GM23248 (cell line): ENCODE measurements at regions not wholly inside any gene's neighbourhood (a gene's known extent, or its start where the extent isn't known, plus 50 kb on each side); places are given as distances from the start of the nearest gene placed in this dataset.

Source experiments
- DNase-seq: peaks from one replicate; pipeline ENCODE4 v3.0.0-alpha.2; 2015
- H2AFZ ChIP-seq: fragments of 200-600 bp; sonication (generic); 2 replicates; pipeline ENCODE4 v1.6.1; 2016; ENCODE audit warnings: antibody characterized with exemption
- H3F3A ChIP-seq: fragments of 200-600 bp; sonication (generic); 2 replicates; pipeline ENCODE4 v1.6.1; 2016; ENCODE audit warnings: mild to moderate bottlenecking, antibody characterized with exemption, mixed run types; ENCODE audit not compliant: insufficient read depth
- H3K27ac ChIP-seq: fragments of 200-600 bp; sonication (generic); 2 replicates; pipeline ENCODE4 v1.5.1; 2016; ENCODE audit warnings: mild to moderate bottlenecking
- H3K27me3 ChIP-seq: fragments of 200-600 bp; sonication (generic); replicated peaks from 2 replicates; pipeline ENCODE4 v1.6.1; 2016; ENCODE audit warnings: mild to moderate bottlenecking; ENCODE audit not compliant: insufficient read depth
- H3K36me3 ChIP-seq: fragments of 200-600 bp; sonication (generic); 2 replicates; pipeline ENCODE4 v1.6.1; 2016; ENCODE audit warnings: low read depth, mild to moderate bottlenecking
- H3K4me1 ChIP-seq: fragments of 200-600 bp; sonication (generic); 2 replicates; pipeline ENCODE4 v1.6.1; 2016; ENCODE audit warnings: mild to moderate bottlenecking; ENCODE audit not compliant: insufficient read depth
- H3K4me2 ChIP-seq: fragments of 200-600 bp; sonication (generic); one replicate; pipeline ENCODE4 v1.6.1; 2016; ENCODE audit warnings: mild to moderate bottlenecking; ENCODE audit not compliant: unreplicated experiment
- H3K4me3 ChIP-seq: fragments of 200-600 bp; sonication (generic); 2 replicates; pipeline ENCODE4 v1.5.1; 2016; ENCODE audit warnings: mild to moderate bottlenecking
- H3K79me2 ChIP-seq: fragments of 200-600 bp; sonication (generic); 2 replicates; pipeline ENCODE4 v1.6.1; 2016; ENCODE audit warnings: mild to moderate bottlenecking; ENCODE audit not compliant: insufficient read depth
- H3K9ac ChIP-seq: fragments of 200-600 bp; sonication (generic); 2 replicates; pipeline ENCODE4 v1.6.1; 2016; ENCODE audit warnings: mild to moderate bottlenecking
- H3K9me2 ChIP-seq: fragments of 200-600 bp; sonication (generic); 2 replicates; pipeline ENCODE4 v1.6.1; 2016; ENCODE audit warnings: mixed run types, mild to moderate bottlenecking, moderate library complexity; ENCODE audit not compliant: insufficient read depth
- H3K9me3 ChIP-seq: fragments of 200-600 bp; sonication (generic); one replicate; pipeline ENCODE4 v1.6.1; 2017; ENCODE audit warnings: low read depth
- H4K20me1 ChIP-seq: fragments of 200-600 bp; sonication (generic); 2 replicates; pipeline ENCODE4 v1.6.0; 2016; ENCODE audit not compliant: insufficient read depth
- EZH2 ChIP-seq: fragments of 200-600 bp; sonication (generic); IDR thresholded peaks from 2 replicates; pipeline ENCODE4 v1.6.1; 2018; ENCODE audit warnings: antibody characterized with exemption, mild to moderate bottlenecking; ENCODE audit not compliant: insufficient read depth, poor library complexity, severe bottlenecking
- EZH2phosphoT487 ChIP-seq: fragments of 200-600 bp; sonication (generic); IDR thresholded peaks from 2 replicates; pipeline ENCODE4 v1.6.1; 2018; ENCODE audit warnings: antibody characterized with exemption, moderate library complexity, mild to moderate bottlenecking, low read depth; ENCODE audit not compliant: insufficient read depth
- WGBS, 2 experiments: methylation state at CpG; one replicate each; pipeline ENCODE4 v1.1.6; 2015 to 2017; ENCODE audit warnings: low lambda C conversion rate in 2 of 2, low coverage in 1 of 2; ENCODE audit errors: missing lambda C conversion rate in 2 of 2; 5-methylcytosine and 5-hydroxymethylcytosine counted together
- in situ Hi-C: fragments of 300-500 bp; cut with MboI; formaldehyde crosslinking; loops from 2 replicates; pipeline ENCODE4 v1.15.0; 2020

- Histone ChIP-seq H3K9me2 (no peaks in the 10 kb centered on the region), H3K4me2 (no peak overlapping the region), H3K4me3 (no peak overlapping the region), H3F3A (no peaks in the 10 kb centered on the region), H3K27ac (no peak overlapping the region), H3K9me3 (no peaks in the 10 kb centered on the region), H3K27me3 (no peaks in the 10 kb centered on the region), H3K36me3 (no peaks in the 10 kb centered on the region), H4K20me1 (no peaks in the 10 kb centered on the region), H2AFZ (no peak overlapping the region), H3K4me1 (no peaks in the 10 kb centered on the region), H3K9ac (no peak overlapping the region), H3K79me2 (no peaks in the 10 kb centered on the region)
- no peak for DNase-seq
- TF ChIP-seq EZH2phosphoT487: no peak
- TF ChIP-seq EZH2: no peak
- WGBS, 2 experiments: 29 to 34% methylated on average over 1 of the region's 1 CpG
- in situ Hi-C loops: no loop called here
Measured at GRCh38 chr1:60637651-60638050, 444.7 kb upstream of the NFIA start.

GRCh38 chr1:60636946-60637345 lies 445.4 kb upstream of the NFIA start:
- H3K27ac ChIP-seq: no peak overlapping the region
- no peak overlapping the region for H2AFZ ChIP-seq
- in situ Hi-C loops: no loop called here
- DNase-seq: no peak
- no peaks in the 10 kb centered on the region for H3F3A ChIP-seq
- no peaks in the 10 kb centered on the region for H3K79me2 ChIP-seq
- H3K4me3 ChIP-seq: no peak overlapping the region
- no peak overlapping the region for H3K9ac ChIP-seq
- no peaks in the 10 kb centered on the region for H3K36me3 ChIP-seq
- WGBS, 2 experiments: 64% methylated on average over 2 of the region's 2 CpGs
- H3K27me3 ChIP-seq: no peaks in the 10 kb centered on the region
- H3K9me2 ChIP-seq: no peaks in the 10 kb centered on the region
- no peak for TF ChIP-seq EZH2phosphoT487
- no peak for TF ChIP-seq EZH2
- H3K4me2 ChIP-seq: no peak overlapping the region
- no peaks in the 10 kb centered on the region for H4K20me1 ChIP-seq
- no peaks in the 10 kb centered on the region for H3K4me1 ChIP-seq
- no peaks in the 10 kb centered on the region for H3K9me3 ChIP-seq

GRCh38 chr1:60634106-60634505 lies 448.3 kb upstream of the NFIA start:
- in situ Hi-C loops: no loop called here
- H3K4me2 ChIP-seq: no peak overlapping the region
- no peaks in the 10 kb centered on the region for H4K20me1 ChIP-seq
- H3K4me3 ChIP-seq: no peak overlapping the region
- TF ChIP-seq EZH2: no peak
- no peak for TF ChIP-seq EZH2phosphoT487
- H3F3A ChIP-seq: no peaks in the 10 kb centered on the region
- H3K79me2 ChIP-seq: no peaks in the 10 kb centered on the region
- no peak overlapping the region for H2AFZ ChIP-seq
- no peaks in the 10 kb centered on the region for H3K9me2 ChIP-seq
- no peak for DNase-seq
- no peak overlapping the region for H3K9ac ChIP-seq
- no peaks in the 10 kb centered on the region for H3K9me3 ChIP-seq
- no peaks in the 10 kb centered on the region for H3K27me3 ChIP-seq
- 42 to 45% methylated on average over 6 of the region's 6 CpGs for WGBS, 2 experiments
- H3K27ac ChIP-seq: no peak overlapping the region
- H3K36me3 ChIP-seq: no peaks in the 10 kb centered on the region
- H3K4me1 ChIP-seq: no peaks in the 10 kb centered on the region

- Histone ChIP-seq H3K36me3 (no peaks in the 10 kb centered on the region), H3K9me3 (no peaks in the 10 kb centered on the region), H3K4me2 (no peak overlapping the region), H3K27me3 (no peaks in the 10 kb centered on the region), H4K20me1 (no peaks in the 10 kb centered on the region), H2AFZ (no peak overlapping the region), H3K4me3 (no peak overlapping the region), H3K79me2 (no peaks in the 10 kb centered on the region), H3K9me2 (no peaks in the 10 kb centered on the region), H3F3A (no peaks in the 10 kb centered on the region), H3K27ac (no peak overlapping the region), H3K4me1 (no peaks in the 10 kb centered on the region), H3K9ac (no peak overlapping the region)
- in situ Hi-C loops: no loop called here
- no peak for DNase-seq
- whole genome bisulfite sequencing, 2 experiments: 68 to 71% methylated on average over 2 of the region's 2 CpGs
- TF ChIP-seq EZH2 (no peak), EZH2phosphoT487 (no peak)
Measured at GRCh38 chr1:60622486-60622885, 459.9 kb upstream of the NFIA start.

GRCh38 chr1:60621368-60621851 lies 461.0 kb upstream of the NFIA start:
- Histone ChIP-seq H3K79me2 (no peaks in the 10 kb centered on the region), H3F3A (no peaks in the 10 kb centered on the region), H3K9ac (no peak overlapping the region), H3K9me3 (no peaks in the 10 kb centered on the region), H3K36me3 (no peaks in the 10 kb centered on the region), H3K27ac (no peak overlapping the region), H3K27me3 (no peaks in the 10 kb centered on the region), H3K4me2 (no peak overlapping the region), H3K4me3 (no peak overlapping the region), H4K20me1 (no peaks in the 10 kb centered on the region), H2AFZ (no peak overlapping the region), H3K4me1 (no peaks in the 10 kb centered on the region), H3K9me2 (no peaks in the 10 kb centered on the region)
- 6 to 9% methylated on average over 10 of the region's 10 CpGs for WGBS, 2 experiments
- in situ Hi-C loops: no loop called here
- TF ChIP-seq EZH2phosphoT487: no peak
- no peak for TF ChIP-seq EZH2
- DNase-seq: no peak
